CD4-positive, alpha-beta T cell treated with Interleukin-1 beta for 1 hour (primary cell): ENCODE measurements at regions not wholly inside any gene's neighbourhood (a gene's known extent, or its start where the extent isn't known, plus 50 kb on each side); places are given as distances from the start of the nearest gene placed in this dataset.

Source experiments
- DNase-seq, 2 donors: peaks; one replicate each; pipeline ENCODE4 v3.0.0-alpha.2; 2020 to 2022

GRCh38 chr10:35913628-35914027 is 271.5 kb upstream of the FZD8 start:
- no peak for DNase-seq

- no peak for DNase-seq
Measured at GRCh38 chr10:35912615-35913569, 270.8 kb upstream of the FZD8 start.

- no peak for DNase-seq
Measured at GRCh38 chr10:35911954-35912353, 269.9 kb upstream of the FZD8 start.

GRCh38 chr10:35911233-35911632 is 269.1 kb upstream of the FZD8 start:
- no peak for DNase-seq

GRCh38 chr10:35910234-35910633 is 268.1 kb upstream of the FZD8 start:
- no peak for DNase-seq

GRCh38 chr10:35909121-35909720 is 267.1 kb upstream of the FZD8 start:
- DNase-seq: no peak

GRCh38 chr10:35908451-35908850 is 266.4 kb upstream of the FZD8 start:
- no peak for DNase-seq

GRCh38 chr10:35907548-35907947 is 265.5 kb upstream of the FZD8 start:
- DNase-seq: no peak

GRCh38 chr10:35906155-35906554 is 264.1 kb upstream of the FZD8 start:
- DNase-seq: no peak

- no peak for DNase-seq
Measured at GRCh38 chr10:35903021-35903420, 260.9 kb upstream of the FZD8 start.

- no peak for DNase-seq
Measured at GRCh38 chr10:35898716-35899440, 256.8 kb upstream of the FZD8 start.

GRCh38 chr10:35896001-35896400 is 253.9 kb upstream of the FZD8 start:
- no peak for DNase-seq

GRCh38 chr10:35895331-35895730 is 253.2 kb upstream of the FZD8 start:
- no peak for DNase-seq

GRCh38 chr10:35892526-35892925 is 250.4 kb upstream of the FZD8 start:
- DNase-seq: no peak

GRCh38 chr10:35890676-35891495 is 248.8 kb upstream of the FZD8 start:
- no peak for DNase-seq

GRCh38 chr10:35889971-35890675 is 248.0 kb upstream of the FZD8 start:
- no peak for DNase-seq

- no peak for DNase-seq
Measured at GRCh38 chr10:35889226-35889625, 247.1 kb upstream of the FZD8 start.

GRCh38 chr10:35888400-35888799 is 246.3 kb upstream of the FZD8 start:
- no peak for DNase-seq

- no peak for DNase-seq
Measured at GRCh38 chr10:35887685-35888084, 245.6 kb upstream of the FZD8 start.

GRCh38 chr10:35885076-35885475 is 243.0 kb upstream of the FZD8 start:
- no peak for DNase-seq

GRCh38 chr10:35884657-35885071 is 242.6 kb upstream of the FZD8 start:
- DNase-seq: no peak
